NCI-H146 treated with DMSO at 0.1 percent for 48 hours (cell line): ENCODE measurements at regions not wholly inside any gene's neighbourhood (a gene's known extent, or its start where the extent isn't known, plus 50 kb on each side); places are given as distances from the start of the nearest gene placed in this dataset.

Source experiments
- DNase-seq: peaks from one replicate; lab custom pipeline; 2025; ENCODE audit not compliant: unreplicated experiment; lab: John Stamatoyannopoulos, UW

DNA sequence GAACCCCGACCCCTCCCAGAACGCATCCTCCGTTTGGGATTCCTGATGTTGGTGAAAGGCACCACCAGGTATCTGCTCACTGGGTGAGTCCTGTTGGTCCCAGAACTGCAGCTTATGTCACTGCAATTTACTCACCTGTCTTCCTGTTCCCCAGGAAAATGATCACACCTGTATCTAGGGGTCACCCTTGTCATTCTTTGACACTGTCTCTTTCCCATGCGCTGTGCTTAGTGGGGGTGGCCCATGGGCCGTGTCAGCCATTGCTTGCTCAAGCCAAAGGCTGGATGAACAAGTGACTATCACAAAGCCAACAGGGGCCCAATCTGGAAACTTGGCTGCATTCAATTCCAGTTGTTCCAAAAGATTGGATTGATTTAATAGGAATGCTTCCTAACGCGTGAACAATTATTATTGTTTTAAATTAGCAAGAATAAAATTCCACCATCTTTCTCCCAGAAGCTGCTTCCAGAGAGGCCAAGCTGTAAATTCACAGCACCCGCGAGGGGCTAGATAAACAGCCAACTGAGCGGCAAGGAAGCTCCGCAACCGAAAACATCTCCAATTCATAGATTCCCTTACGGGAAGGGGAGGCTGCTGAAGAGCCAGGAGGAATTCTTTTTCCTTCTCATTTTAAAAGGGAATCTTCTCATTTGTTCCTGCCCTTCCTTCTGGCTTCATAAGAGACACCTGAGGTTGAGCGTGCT is 134.8 kb upstream of the ZMIZ1 start:
- DNase-seq = no peak

GRCh38 chr10:78934532-78934898 is 134.3 kb upstream of the ZMIZ1 start:
- no peak for DNase-seq

DNA sequence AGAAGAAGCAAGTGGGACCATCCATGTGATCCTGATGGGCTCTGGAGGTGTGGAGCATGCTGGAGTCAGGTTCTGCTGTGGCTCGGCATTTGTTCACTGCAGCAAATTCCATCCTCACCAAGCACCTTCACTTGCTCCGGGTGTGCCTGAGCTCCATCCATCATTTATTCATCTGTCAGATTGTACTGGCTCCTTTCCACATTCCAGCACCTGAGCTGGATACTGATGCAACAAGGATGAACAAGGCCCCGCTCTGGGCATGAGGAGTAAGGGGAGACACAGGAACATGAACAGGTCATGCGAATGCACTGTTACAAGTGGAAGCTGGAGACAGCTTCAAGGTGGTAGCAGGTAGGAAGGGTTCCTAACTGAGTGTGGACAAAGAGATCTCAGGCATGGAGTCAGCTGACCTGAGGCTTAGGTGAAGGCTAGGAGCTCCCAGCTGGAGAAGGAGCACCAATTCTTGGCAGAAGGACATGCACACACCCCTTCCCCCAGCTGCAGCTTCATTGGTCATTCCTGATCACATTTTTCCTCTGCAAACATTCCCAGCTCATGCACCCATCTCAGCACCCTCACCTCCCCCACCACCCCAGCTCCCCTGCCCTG is 133.7 kb upstream of the ZMIZ1 start:
- DNase-seq = no peak

DNA sequence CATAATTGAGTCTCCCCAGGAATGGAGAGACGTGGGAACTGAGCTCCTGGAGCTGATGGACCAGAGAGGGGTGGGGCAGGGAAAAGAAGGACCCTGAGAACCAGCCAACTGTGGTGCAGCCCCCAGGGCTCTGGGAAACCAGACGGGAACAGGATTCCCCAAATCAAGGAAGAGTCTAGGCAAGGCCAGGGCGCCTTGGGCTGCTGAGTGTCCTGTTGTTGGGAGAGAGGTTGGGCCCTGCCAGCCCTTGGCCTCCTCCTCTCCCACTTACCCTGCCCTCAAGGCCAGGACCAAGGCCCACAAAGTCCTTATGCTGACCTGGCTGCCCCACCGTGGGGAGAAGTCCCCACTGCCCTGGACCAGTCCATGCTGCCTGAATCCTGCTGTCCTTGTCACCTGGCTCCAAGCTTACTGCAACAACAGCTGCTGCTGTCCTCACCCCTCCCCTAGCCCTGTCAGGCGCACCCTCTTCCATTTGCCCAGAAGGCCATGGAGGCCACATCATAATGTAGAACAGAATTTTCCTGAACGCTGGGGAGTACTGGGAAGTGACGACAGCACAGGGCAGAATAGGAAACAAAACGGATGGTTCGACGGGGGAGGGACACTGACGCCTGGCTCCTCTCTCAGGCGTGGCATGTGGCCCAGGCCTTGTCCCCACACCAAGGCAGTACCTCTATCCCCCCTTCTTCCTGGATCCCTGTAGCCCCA is 132.9 kb upstream of the ZMIZ1 start:
- no peak for DNase-seq

- no peak for DNase-seq
These were observed 132.1 kb upstream of the ZMIZ1 start for GRCh38 chr10:78936412-78937342.

- DNase-seq = no peak
These were observed 131.4 kb upstream of the ZMIZ1 start for GRCh38 chr10:78937393-78937792.

DNA sequence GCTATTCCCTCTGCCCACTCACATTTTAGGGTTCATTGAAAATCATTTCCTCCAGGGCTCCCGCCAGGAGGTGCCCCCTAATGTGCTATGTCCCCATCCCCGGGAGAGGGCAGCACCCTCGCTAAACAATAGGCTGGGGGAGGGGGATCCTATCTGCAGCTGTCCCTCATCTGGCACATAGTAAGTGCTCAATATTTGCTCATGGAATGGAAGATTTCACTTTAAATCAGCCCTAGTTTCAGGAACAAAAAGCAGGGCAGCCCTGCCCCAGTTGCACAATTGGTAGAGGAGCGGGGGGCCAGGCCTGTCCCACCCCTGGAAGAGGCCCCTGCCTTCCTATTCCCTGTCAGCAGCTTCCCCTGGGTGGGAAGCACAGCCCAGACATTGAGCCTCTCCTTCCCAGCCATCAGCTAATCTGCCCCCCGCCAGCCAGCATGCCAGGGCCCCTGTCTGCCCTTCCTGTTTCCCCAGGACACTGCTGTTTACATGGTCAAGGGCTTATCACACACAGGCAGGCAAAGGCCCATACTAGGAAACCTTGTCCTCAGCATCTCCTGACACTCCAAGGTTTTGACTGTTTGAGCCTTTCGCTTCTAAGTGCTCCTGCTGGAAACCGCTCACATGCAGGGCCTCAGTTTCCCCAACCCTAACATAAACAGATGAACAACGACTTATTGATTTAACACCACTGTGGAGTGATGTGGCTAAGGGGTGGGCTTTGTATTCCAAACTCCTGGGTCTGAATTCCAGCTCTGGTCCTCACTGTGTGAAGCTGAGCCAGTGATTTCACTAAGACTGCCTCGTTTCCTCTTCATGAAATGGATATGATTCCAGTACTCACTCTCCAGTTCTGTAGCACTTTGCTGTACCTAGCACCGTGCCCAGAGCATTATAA is 130.7 kb upstream of the ZMIZ1 start:
- no peak for DNase-seq

DNA sequence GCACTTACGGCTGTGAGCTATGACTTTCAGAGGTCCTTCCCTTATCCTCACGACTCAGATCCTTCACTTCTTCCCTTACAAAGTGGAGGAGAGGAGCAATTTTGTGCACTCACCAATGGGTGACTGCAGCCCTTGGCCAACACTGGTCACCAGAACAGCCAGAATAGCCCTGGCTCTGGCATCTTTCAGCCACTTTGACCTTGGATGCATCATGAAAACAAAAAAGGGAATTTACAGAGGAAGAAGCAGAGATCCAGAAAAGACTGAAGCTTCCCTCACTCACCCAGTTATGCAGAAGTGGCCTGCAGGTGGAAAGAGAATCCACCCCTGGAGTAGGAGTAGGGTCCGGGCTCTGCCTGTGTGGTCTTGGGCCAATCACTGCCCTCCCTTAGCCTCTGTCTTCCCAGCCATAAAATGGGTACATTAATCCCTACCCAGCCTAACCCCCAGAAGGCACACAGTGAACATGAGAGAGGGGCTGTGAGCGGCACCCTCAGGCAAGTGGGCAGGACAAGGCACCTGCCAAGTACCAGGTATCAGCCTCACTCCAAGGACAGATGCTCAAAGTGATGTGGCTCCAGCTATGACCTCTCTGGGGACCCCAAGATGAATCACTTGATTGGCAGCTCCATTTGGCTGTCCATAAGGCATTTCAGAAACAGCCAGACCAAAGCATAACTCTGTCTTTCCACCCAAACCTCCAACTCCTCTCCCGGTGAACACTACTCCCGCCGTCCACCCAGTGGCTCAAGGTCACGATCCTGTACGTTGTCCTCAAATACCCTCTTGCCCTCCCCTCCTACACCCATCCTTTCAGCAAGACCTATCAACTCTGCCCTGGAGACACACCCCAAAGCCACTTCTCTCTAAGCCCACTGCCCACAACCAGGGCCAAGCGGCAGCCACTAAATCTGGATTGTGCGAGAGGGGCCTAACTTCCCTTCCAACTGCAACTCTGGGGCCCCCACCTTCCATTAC is 129.8 kb upstream of the ZMIZ1 start:
- DNase-seq = no peak

DNA sequence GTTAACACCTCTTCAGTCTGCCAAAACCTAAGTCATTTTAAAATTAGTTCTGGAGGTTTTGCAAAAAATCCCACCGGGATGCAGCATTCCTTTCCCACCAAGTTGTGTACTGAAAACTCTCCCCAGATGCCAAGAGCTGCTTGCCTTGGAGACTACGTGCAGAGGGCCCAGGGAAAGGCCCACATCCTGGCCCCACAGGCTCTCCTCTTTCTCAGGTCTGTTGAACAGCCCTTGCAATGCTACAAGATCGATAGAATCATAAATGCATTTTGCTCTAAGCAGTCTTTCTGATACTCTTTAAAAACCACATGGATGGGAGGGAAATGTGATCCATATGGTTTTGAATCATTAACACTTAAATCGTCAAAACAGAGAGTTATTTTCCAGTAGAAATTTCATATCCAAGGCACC is 126.7 kb upstream of the ZMIZ1 start:
- DNase-seq = no peak

- no peak for DNase-seq
These were observed 123.9 kb upstream of the ZMIZ1 start for GRCh38 chr10:78944723-78945312.

GRCh38 chr10:78945838-78946237 is 122.9 kb upstream of the ZMIZ1 start:
- no peak for DNase-seq

- DNase-seq = no peak
These were observed 121.5 kb upstream of the ZMIZ1 start for GRCh38 chr10:78947226-78947625.

GRCh38 chr10:78947733-78948132 is 121.0 kb upstream of the ZMIZ1 start:
- no peak for DNase-seq

- DNase-seq = no peak
These were observed 120.1 kb upstream of the ZMIZ1 start for GRCh38 chr10:78948621-78949030.

DNA sequence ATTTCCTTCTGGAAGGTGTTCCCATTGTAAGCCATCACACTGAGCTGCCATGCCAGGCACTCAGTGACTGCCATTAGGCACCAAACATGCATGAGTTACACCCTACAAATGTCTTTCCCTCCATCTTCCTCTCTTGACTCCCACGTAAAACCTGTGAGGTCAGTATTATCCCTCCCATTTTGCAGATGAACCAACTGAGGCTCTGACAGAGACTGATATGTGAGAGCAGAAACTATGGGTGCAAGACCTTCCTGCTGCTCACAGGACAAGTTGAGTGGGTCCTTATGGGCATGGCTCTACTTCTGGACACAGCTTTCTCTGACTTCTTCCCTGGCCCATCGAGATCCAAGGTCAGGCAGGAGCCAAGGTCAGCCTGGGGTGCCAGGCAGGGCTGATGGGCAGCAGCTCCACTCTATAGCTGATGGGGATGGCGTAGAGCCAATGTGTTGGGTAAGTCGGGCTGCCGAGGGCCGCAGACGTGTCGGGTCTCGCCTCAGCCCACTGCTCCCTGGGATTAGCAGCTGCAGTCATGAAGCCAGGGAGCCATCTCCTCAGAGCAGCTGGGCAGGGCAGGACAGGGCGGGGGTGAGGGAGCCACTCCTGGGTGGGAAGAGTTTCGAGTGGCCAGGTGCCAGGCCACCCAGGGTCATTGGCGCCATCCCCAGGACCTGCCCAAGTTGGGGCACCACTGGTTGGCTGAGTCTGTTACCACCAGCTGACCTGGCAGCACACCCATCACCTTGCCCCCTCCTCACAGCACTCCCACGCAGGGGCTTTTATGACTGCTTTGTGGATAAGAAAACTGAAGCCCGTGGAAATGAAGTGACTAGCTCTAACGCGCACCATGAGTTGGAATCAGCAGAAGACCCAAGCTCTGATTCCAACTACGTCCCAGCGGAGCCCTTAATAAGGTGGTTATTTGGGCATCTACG is 117.8 kb upstream of the ZMIZ1 start:
- DNase-seq = no peak

- no peak for DNase-seq
These were observed 116.7 kb upstream of the ZMIZ1 start for GRCh38 chr10:78952030-78952429.

GRCh38 chr10:78952686-78953085 is 116.1 kb upstream of the ZMIZ1 start:
- no peak for DNase-seq
